HG03025 (cell line): ENCODE measurements at regions not wholly inside any gene's neighbourhood (a gene's known extent, or its start where the extent isn't known, plus 50 kb on each side); places are given as distances from the start of the nearest gene placed in this dataset.
"Not testable (repeated sequence)": the region's sequence is repeated elsewhere in the genome, so short reads cannot be mapped to it uniquely, and the experiment has no call there.

Source experiments
- ATAC-seq: cut with Tn5 transposase; IDR thresholded peaks from one replicate; pipeline ENCODE4 v1.9.1; 2021; ENCODE audit warnings: mild to moderate bottlenecking, moderate library complexity; ENCODE audit not compliant: unreplicated experiment, low FRiP score

DNA sequence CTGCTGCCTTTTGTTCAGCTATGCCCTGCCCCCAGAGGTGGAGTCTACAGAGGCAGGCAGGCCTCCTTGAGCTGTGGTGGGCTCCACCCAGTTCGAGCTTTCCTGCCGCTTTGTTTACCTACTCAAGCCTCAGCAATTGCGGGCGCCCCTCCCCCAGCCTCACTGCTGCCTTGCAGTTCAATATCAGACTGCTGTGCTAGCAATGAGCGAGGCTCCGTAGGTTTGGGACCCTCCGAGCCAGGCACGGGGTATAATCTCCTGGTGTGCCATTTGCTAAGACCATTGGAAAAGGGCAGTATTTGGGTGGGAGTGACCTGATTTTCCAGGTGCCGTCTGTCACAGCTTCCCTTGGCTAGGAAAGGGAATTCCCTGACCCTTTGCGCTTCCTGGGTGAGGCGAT lies 51.9 kb downstream of the DIPK2A start:
- not testable (repeated sequence) for ATAC-seq

DNA sequence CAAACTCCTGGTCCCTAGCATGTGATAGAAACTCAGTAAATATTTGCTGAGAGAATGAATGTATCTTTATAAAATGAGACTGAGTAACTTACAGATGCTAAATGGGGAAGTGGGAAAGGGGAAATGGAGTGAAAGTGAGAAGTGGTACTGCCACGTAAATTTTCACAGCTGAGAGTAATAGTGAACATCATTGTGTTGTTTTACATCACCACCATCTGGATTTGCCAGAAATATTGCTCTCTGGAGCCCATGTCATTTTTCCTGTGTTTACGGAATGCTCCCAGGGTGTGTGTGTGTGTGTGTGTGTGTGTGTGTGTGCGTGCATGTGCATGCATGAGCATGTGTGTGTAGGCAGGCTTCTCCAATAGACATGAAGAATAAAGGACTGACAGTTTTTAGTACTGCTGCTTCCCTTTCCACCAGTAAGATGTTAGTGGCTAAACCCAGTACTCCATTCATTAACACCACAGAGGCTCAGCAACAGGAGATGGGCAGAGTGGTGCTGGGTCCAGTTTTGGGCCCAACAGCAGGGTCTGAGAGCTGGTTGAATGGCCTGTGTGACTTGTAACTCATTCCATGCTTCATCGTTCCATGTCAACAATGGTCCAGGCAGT lies 57.3 kb downstream of the DIPK2A start:
- peak; percentile 93 for ATAC-seq

DNA sequence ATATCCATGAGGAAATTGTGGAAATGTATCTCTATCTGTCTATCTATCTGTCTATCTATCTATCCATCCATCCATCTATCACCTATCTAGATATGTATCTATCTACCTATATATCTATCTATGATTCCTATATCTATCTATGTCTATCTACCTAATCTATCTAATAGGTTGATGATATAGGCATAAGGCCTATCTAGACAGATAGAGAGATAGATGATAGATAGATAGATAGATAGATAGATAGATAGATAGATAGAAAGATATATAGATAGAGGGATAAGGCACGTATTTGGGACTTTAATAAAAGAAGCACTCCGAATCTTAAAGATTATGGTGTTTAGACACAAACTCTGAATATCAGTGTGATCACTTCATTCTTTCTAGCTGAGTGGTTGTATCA lies 58.1 kb downstream of the DIPK2A start:
- ATAC-seq, result no peak

DNA sequence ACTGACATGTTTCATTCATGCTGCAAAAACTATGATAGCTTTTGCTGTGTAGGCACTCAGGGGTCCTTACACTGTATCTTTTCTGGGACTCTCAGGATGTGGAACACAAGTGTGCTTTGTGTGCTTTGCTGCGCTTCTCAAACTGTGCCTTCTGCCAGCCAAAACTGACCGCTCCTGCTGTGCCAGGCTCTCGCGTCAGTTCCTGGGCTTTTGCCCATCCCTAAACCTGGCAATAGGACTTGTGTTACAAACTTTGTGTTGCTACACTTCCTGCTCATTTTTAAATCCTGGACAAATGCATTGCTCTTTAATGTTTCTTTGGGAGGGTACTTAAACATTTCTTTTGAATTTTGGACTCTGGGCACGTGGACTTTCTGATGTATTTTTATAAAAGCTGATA lies 60.3 kb downstream of the DIPK2A start:
- no peak for ATAC-seq

DNA sequence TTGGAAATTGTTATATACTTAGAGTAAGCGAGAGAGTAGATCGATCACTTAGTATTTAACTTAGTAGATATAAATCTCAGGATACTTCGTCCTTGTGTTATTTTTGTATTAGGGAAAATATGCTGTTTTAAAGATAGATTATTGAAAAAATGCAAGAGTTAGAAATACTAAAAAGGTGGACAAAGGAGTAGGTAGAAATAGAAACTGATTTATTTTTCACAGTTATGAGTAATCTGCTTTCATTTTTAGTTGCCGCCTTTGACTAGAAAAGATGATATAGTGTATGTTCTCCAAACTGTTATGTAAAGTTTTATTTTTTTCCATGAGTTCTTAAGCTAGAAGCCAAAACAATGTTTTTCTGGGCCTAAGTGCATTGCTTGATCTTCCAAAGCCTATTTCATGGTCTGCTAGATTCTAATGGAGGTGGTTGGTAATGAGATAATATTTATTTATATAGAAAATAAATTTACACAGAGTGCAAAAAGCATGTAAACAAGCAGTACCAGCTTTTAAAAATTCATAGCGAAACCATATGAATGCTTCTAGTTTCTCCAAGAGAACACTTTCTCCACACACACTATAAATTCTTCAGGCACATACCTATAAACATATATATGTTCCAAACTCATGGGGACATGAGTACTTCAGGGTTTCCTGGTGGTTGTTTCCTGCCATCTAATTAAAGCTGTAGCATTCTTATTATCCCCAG lies 61.1 kb downstream of the DIPK2A start:
- peak; percentile 63 for ATAC-seq

DNA sequence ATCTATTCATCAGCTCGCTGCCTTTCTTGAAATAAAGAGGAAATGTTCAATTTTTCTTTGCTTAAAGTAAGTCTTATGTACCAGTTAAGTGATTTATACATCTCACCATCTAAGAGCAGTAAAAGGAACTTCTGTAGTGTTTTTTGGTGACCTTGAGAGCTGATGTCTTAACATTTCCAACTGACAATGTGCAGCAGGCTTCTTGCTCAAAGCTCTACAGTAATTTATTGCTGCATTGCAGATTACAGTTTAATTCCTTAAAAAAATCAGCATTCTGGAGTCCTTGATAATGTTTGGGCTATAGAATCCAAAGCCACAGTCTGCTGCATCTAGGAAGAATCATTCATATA lies 61.6 kb downstream of the DIPK2A start:
- no peak for ATAC-seq

DNA sequence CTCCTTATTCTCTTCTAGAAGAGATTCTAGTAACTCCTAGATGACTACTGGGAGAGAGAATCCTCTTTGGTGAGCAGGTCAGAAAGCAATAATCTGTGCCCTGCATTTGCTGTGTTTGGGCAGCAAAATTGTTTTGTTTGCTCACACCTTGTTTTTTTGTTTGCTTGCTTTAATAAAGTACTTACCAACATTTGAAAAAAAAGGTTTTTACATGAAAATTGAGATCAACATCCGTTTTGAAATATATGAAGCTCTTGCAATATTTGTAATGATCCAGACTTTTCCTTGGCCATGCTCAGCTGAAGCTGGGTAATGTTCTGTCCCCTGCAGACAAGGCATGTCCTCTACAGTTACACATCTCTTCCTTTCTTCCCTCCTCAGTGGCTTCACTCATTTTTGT lies 62.2 kb downstream of the DIPK2A start:
- no peak for ATAC-seq

DNA sequence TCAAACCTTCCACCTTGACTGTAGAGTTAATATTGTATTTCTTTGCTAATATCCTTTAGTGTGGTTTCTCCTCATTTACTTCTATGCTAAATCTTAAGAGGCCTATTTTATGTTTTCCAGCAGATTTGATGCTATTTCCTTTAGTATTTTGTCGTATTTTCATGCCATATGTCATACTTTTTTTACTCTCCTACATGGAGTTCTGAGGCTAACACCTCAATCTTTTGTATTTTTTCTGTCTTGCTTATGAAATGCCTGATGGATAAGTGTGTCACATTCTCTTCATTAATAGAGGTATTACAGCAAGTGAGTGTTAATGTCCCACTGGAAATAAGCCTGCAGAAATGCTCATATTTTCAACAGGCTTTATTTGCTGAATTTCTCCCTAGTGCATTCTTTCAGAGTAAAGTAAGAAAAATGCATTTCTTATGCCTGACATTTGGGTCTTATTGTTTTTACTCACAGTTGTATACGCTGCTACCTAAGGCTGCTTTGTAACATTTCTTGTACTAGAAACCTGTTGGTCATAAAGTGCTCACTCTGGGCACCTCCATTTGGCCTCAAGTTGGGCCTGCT lies 63.2 kb downstream of the DIPK2A start:
- ATAC-seq, result no peak

DNA sequence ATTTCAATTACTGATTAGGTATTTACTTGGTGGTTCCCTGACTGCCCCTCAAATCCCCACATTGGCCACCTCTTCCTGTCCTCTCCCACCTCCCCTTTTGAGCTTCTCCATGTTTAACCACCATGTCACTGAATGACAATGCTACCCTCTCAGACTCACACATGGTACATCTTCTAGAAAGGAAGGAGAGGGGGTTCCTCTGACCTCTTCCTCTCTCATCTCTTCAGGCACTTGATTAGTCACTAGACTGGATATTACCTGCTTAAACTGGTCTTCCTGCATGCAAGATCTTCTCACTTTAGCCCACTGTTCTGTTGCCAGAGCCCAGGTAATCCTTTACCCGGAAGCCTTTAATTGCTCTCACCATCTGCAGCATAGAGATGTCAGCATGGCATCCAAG lies 64.9 kb downstream of the DIPK2A start:
- ATAC-seq, result no peak

DNA sequence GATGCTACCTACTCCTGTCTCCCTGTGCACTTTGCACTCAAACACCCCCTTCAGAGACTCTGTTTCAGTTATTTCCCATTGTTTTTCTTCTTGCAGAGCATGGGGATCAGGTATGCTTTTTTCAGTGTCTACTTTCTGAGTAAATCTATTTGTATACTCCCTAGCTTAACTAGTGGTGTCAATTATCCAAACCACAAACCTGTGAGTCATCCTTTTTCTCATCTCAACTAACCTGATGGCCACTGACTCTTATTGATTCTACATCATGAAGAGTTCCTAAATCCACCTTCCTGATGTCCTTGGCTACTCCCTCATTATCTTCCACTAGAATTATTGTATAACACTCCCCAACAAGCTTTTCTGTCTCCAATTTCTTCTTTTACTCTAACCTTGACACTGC lies 68.0 kb downstream of the DIPK2A start:
- no peak for ATAC-seq

DNA sequence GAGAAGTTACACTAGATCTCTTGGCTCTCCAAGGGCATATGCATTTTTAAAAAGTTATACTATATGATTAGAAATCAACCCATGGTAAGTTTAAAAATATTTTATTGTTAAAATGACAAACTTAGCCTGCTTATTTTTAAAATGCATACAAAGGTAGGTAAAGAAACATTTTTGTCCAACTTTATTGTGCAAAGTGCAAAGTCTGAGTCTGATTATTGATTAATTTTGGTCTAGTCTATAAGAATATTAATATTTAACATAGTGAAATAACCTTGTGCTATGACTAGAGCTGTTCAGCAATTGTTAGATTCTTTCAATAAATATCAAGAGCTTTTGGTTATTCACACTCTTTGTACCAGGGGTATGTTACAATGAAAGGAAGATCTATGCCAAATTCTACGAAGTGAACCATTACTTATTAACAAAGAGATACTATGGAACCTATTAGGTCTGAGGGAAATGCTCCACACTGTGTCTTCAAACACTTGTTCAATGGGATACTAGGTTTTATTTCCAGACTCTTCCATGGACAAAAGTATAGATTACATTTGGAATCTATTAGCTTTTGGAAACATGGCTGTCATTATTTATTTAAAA lies 70.4 kb downstream of the DIPK2A start:
- ATAC-seq, result no peak

DNA sequence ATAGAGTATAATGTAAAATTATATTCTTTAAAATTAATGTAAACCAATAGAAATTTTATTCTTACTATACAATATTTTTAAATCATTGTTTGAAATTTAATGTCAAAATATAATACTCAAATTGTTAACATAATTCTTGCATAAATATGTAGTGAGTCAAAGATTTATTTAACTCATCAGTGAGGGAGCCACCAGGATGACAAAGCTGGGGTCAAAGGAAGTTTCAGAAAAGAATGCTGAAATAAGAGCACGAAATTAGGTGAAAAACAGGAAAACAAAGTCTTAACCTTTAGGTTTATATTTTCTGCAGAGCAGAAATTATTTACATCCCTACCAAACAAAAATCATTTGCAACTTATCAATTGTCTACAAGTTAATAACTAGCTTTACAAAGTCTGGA lies 74.1 kb downstream of the DIPK2A start:
- no peak for ATAC-seq

DNA sequence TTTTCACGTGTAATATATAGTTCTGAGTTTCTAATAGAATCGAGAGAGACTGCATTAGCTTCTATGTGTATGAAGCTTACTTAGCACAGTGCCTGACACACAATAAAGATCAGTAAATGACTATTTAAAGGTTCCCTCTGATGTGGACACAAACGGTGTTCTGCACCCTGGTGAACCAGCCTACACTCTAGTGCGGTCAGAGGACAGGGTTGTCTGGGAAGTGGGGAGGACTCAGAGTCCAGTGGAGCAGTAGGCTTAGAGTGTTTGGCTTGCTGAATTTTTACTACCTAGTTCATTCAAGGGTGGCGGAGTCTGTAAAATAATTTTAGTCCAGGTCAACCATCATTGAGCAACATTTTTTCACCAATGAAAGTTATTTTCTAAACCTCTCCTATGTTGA lies 77.8 kb downstream of the DIPK2A start:
- ATAC-seq, result no peak

DNA sequence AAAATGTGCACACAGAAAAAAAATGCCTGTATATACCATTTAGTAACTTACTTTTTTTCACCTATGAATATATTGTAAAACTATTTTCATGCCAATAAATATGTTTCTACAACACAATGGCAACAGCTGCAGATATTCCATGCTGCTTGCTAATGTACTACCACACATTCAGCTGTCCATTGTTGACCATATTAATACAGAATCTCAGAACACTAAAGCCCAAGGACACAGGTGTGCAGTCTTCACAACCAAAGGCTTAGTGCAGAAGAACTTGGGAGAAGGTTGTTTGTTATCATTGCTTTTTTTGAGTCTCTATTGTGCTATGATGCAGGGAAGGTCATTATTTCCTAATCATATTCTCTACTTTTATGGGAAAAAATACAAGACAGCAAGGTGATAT lies 79.6 kb downstream of the DIPK2A start:
- no peak for ATAC-seq

DNA sequence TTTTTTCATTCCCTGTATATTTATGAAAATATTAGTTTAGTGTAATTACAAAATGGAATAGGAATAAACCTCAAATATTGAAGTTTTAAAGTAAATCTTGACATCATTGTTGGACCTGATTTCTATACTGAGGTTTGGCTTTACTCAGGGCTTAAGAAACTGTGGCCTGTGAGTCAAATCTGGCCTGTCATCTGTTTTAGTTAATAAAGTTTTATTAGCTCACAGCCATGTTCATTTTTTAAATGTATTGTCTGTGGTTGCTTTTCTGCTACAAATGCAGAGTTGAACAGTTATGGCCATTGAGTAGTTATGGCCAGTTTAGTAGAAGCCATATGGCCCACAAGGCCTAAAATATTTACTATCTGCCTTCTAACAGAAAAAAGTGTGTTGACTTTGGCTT lies 80.7 kb downstream of the DIPK2A start:
- no peak for ATAC-seq

DNA sequence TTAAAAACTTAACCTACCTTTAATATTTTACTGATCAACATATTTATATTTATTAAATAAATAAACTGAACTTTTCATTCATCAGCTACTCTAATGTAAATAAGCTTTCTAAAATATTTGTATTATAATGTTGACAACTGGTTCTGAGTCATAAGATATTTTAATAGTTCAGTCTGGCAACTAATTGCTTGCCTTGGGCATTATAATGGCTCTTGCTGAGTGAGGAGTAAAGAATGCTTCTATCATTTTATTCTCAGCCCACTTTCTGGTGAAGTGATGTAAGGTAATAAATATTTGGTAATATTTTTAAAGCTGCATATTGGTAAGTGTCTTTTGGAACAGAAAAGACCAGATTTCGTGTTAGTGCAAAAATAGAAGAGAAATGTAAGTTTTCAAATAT lies 81.5 kb downstream of the DIPK2A start:
- no peak for ATAC-seq

DNA sequence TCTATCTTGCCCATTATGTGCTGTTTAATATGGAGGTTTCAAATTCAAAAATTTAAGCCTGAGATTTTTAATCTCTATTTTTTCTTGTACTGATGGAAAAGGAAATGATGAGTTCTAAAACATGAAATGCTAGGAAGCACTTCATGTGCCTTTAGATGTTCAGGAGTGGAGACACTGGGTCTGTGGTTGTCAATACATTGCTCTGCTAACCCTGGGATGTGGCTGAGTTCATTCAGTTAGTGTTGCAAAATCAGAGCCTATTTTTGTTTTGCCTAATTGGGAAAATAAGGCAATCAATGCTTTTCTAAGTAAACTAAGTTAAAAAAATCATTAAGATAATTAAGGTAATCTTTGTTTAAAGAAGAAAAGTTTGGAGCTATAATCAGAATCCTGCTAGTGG lies 83.1 kb downstream of the DIPK2A start:
- ATAC-seq, result no peak

DNA sequence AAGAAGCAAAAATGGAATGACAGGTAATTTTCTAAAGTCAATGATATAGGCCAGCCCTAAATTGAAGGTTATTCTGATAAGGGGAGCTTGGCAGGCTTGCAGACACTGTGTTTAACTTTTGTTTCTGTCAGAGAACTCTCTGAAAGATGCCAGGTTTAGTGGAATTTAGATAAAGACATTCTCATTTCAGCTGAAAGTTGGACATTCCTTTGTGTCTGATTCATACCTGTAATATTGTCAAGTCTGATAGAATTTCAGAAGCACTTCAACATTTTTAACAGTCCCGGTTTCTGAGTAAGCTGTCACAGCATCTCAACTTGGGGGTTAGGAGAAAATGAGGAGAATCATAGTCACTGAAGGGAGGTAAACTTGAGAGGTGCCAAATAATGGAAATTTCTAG lies 84.0 kb downstream of the DIPK2A start:
- ATAC-seq, result no peak

DNA sequence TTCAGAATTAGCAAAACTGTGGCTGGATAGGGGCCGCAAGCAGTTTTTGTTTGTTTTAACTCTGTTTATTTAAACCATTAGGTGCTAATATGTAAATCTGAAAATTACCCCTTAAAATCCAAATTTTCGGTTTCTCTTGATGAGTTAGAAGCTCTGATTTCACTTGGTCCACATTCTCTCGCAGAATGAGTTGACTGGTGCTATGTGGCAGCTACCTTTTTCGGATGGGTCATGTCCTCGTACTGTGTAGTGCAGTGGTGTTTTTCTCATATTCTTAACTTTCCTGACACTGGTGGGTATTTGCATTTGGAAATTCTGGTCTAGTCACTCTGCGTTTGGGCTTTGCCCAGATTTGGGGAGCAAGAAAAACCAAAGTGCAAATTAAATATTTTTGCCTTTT lies 87.1 kb downstream of the DIPK2A start:
- no peak for ATAC-seq

DNA sequence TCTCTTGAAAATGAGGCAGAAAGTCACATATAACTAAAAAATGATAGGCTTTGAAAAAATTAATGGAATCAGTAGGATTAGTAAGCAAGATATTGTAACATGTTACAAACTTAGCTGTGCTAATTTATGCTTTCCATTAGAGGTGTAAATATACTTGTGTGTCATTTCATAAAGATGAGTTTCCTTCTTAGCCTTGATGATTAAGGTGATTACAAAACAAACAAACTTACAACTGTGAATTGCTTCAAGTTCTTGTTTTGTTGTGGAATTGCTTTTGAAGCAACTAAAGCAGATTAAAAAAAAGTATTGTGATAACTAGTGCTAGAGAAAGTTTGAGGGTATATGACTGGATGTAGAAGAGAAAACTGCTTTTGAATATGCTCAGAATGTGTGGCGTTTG lies 87.9 kb downstream of the DIPK2A start:
- ATAC-seq, result no peak

DNA sequence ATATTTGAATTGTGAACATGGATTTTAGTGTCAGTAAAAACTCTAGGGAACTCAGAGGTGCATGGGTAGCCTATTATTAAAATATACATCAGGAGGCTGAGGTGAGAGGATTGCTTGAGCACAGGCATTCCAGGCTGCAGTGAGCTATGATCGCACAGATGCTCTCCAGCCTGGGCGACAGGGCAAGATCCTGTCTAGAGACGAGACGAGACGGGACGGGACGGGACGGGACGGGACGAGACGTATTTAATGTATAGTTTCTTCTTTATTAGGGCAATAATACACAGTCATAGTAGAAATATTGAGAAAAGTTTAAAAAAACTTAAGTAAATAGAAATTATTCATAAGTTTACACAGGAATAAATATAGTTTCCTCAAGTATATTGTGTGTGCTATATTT lies 89.3 kb downstream of the DIPK2A start:
- ATAC-seq, result no peak

DNA sequence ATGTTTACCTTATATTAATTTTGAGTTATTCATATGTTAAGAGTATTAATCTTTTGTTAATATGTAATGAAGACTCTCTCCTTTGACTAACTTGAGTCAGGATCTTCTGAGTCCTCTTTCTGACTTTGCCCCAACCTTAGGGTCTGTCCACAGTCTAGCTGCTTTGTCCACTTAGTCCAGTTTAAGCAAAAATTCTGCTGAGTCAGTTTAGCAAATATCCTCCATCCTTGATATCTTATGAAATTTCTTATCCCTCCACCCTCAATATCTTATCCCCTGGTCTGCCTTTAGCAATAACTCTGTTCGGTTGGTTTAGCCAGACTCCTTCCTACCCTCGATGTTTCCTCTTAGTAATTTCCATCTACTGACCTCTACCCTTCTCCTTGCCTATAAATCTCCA lies 91.7 kb downstream of the DIPK2A start:
- ATAC-seq, result no peak
